Neuronal stem cell (in vitro differentiated cells): ENCODE measurements at regions not wholly inside any gene's neighbourhood (a gene's known extent, or its start where the extent isn't known, plus 50 kb on each side); places are given as distances from the start of the nearest gene placed in this dataset.

Source experiments
- DNase-seq: peaks from one replicate; pipeline ENCODE4 v3.0.0-alpha.2; 2013; ENCODE audit warnings: low spot score
- H2AFZ ChIP-seq: one replicate; pipeline ENCODE4 v1.6.1; 2013; ENCODE audit warnings: mild to moderate bottlenecking, low read length, inconsistent platforms
- H2AK5ac ChIP-seq: 2 replicates; pipeline ENCODE4 v1.6.1; 2013; ENCODE audit warnings: low read depth, mild to moderate bottlenecking, inconsistent platforms, low read length, moderate library complexity, mixed read lengths
- H2BK120ac ChIP-seq: 2 replicates; pipeline ENCODE4 v1.6.1; 2013; ENCODE audit warnings: low read depth, mild to moderate bottlenecking, inconsistent platforms, low read length, moderate library complexity, mixed read lengths
- H2BK12ac ChIP-seq: one replicate; pipeline ENCODE4 v1.6.1; 2013; ENCODE audit warnings: low read length, inconsistent platforms
- H2BK15ac ChIP-seq: 2 replicates; pipeline ENCODE4 v1.6.1; 2013; ENCODE audit warnings: mild to moderate bottlenecking, low read length, inconsistent platforms, mixed read lengths
- H2BK5ac ChIP-seq: one replicate; pipeline ENCODE4 v1.6.1; 2013; ENCODE audit warnings: inconsistent platforms, mild to moderate bottlenecking, low read length, moderate library complexity
- H3K14ac ChIP-seq: one replicate; pipeline ENCODE4 v1.6.1; 2013; ENCODE audit warnings: low read length, inconsistent platforms
- H3K18ac ChIP-seq: 2 replicates; pipeline ENCODE4 v1.6.1; 2013; ENCODE audit warnings: low read length, inconsistent platforms
- H3K23ac ChIP-seq: 2 replicates; pipeline ENCODE4 v1.6.1; 2013; ENCODE audit warnings: low read depth, mild to moderate bottlenecking, mixed read lengths, low read length, inconsistent platforms; ENCODE audit not compliant: poor library complexity
- H3K27ac ChIP-seq: replicated peaks from 3 replicates; pipeline ENCODE4 v1.5.1; 2013; ENCODE audit warnings: low read length, inconsistent platforms
- H3K27me3 ChIP-seq, 3 experiments: 2 replicates each; pipeline ENCODE4 v1.6.1; 2013; ENCODE audit warnings: low read length in 3 of 3, mild to moderate bottlenecking in 2 of 3, inconsistent platforms in 1 of 3, low read depth in 1 of 3, mixed read lengths in 1 of 3, moderate library complexity in 1 of 3; ENCODE audit not compliant: control insufficient read depth in 3 of 3, insufficient read depth in 3 of 3
- H3K36me3 ChIP-seq, 2 donors: replicated peaks in 1 of 2; 2 replicates each; pipeline ENCODE4 v1.6.1; 2013; ENCODE audit warnings: low read length in 2 of 2; ENCODE audit not compliant: control insufficient read depth in 2 of 2, insufficient read depth in 2 of 2
- H3K4ac ChIP-seq: 2 replicates; pipeline ENCODE4 v1.6.1; 2013; ENCODE audit warnings: inconsistent platforms, mild to moderate bottlenecking, low read length, moderate library complexity
- H3K4me1 ChIP-seq, 2 donors: 1 replicate in 1 of 2; 2 replicates in 1 of 2; pipeline ENCODE4 v1.6.1; 2013; ENCODE audit warnings: low read length in 2 of 2, low read depth in 1 of 2; ENCODE audit not compliant: control insufficient read depth in 2 of 2, insufficient read depth in 1 of 2
- H3K4me2 ChIP-seq: one replicate; pipeline ENCODE4 v1.6.1; 2013; ENCODE audit warnings: mild to moderate bottlenecking, low read length, inconsistent platforms; ENCODE audit not compliant: insufficient read depth, poor library complexity, severe bottlenecking
- H3K4me3 ChIP-seq, 2 donors: 2 replicates each; pipeline ENCODE4 v1.5.1; 2013; ENCODE audit warnings: low read length in 2 of 2, mild to moderate bottlenecking in 2 of 2, inconsistent platforms in 1 of 2, moderate library complexity in 1 of 2
- H3K79me1 ChIP-seq: one replicate; pipeline ENCODE4 v1.6.1; 2013; ENCODE audit warnings: low read depth, mild to moderate bottlenecking, inconsistent platforms, low read length, moderate library complexity
- H3K9ac ChIP-seq: one replicate; pipeline ENCODE4 v1.6.1; 2013; ENCODE audit warnings: mild to moderate bottlenecking, low read depth, low read length, inconsistent platforms; ENCODE audit not compliant: poor library complexity
- H3K9me3 ChIP-seq, 2 donors: replicated peaks in 1 of 2; 2 replicates each; pipeline versions ENCODE3 to v1.6.1; 2013; ENCODE audit warnings: low read length in 2 of 2, mild to moderate bottlenecking in 2 of 2, inconsistent platforms in 1 of 2, low read depth in 1 of 2, mixed read lengths in 1 of 2, moderate library complexity in 1 of 2; ENCODE audit not compliant: control insufficient read depth in 2 of 2, insufficient read depth in 1 of 2
- H4K8ac ChIP-seq: one replicate; pipeline ENCODE4 v1.6.1; 2013; ENCODE audit warnings: low read depth, mild to moderate bottlenecking, inconsistent platforms, low read length, moderate library complexity
- H4K91ac ChIP-seq: one replicate; pipeline ENCODE4 v1.6.1; 2013; ENCODE audit warnings: low read length, low read depth, mild to moderate bottlenecking, inconsistent platforms; ENCODE audit not compliant: poor library complexity
- WGBS, 2 donors: extraction: QIAGEN DNeasy Blood & Tissue Kit; methylation state at CpG; one replicate each; pipeline ENCODE4 v1.1.7; 2013; ENCODE audit warnings: missing lambda C conversion rate in 2 of 2, mixed read lengths in 1 of 2; ENCODE audit not compliant: insufficient read length in 2 of 2, insufficient replicate concordance in 1 of 2; ENCODE audit errors: extremely low coverage in 2 of 2; 5-methylcytosine and 5-hydroxymethylcytosine counted together

GRCh38 chr1:39094685-39095084, 68.5 kb downstream of the NDUFS5 start:
- Histone ChIP-seq H3K4me3 (no peak overlapping the region), H2AFZ (no peak overlapping the region), H2AK5ac (no peak overlapping the region), H2BK15ac (no peak overlapping the region), H3K9me3 (no peaks in the 10 kb centered on the region), H2BK12ac (no peak overlapping the region), H3K18ac (no peak overlapping the region), H3K14ac (no peak overlapping the region), H3K23ac (no peak overlapping the region), H2BK5ac (no peak overlapping the region), H2BK120ac (no peak overlapping the region), H3K4me2 (no peak overlapping the region), H4K91ac (no peak overlapping the region), H3K9ac (no peak overlapping the region), H3K27ac (no peak overlapping the region), H3K79me1 (no peaks in the 10 kb centered on the region), H3K4ac (no peak overlapping the region), H4K8ac (no peak overlapping the region), H3K27me3 (no peaks in the 10 kb centered on the region), H3K4me1 (peaks cover 10 to 13% of the 10 kb centered on the region in 2 donors), H3K36me3 (peaks cover 0 to 4% of the 10 kb centered on the region in 2 donors)
- no CpG with 5 or more reads among the region's 7 CpGs for WGBS, 2 donors
- no peak for DNase-seq

- Histone ChIP-seq H3K9ac (no peak overlapping the region), H3K79me1 (no peaks in the 10 kb centered on the region), H2BK120ac (no peak overlapping the region), H3K4me2 (no peak overlapping the region), H2AFZ (peak overlapping the region; percentile 19), H3K14ac (no peak overlapping the region), H3K23ac (no peak overlapping the region), H2AK5ac (no peak overlapping the region), H3K4me3 (no peak overlapping the region), H4K91ac (no peak overlapping the region), H3K4ac (no peak overlapping the region), H3K36me3 (no peaks in the 10 kb centered on the region), H4K8ac (no peak overlapping the region), H2BK12ac (no peak overlapping the region), H2BK5ac (no peak overlapping the region), H3K18ac (peak overlapping the region; percentile 25), H3K27ac (peak overlapping the region; percentile 63), H3K27me3 (no peaks in the 10 kb centered on the region), H3K9me3 (no peaks in the 10 kb centered on the region), H3K4me1 (peaks cover 12 to 24% of the 10 kb centered on the region in 2 donors), H2BK15ac (no peak overlapping the region)
- peak; percentile 95 for DNase-seq
- no CpG with 5 or more reads among the region's 6 CpGs for WGBS, 2 donors
Observed at GRCh38 chr1:39098546-39099250, 72.5 kb downstream of the NDUFS5 start.

GRCh38 chr1:39102537-39103327, 76.6 kb downstream of the NDUFS5 start:
- no peak overlapping the region for H2BK12ac ChIP-seq
- H3K4me3 ChIP-seq = peak overlapping the region; percentile 62 to 64
- H4K8ac ChIP-seq = no peak overlapping the region
- no peak overlapping the region for H2AK5ac ChIP-seq
- no peak overlapping the region for H3K23ac ChIP-seq
- H3K18ac ChIP-seq = no peak overlapping the region
- no peaks in the 10 kb centered on the region for H3K27me3 ChIP-seq
- peaks cover 18 to 33% of the 10 kb centered on the region in 2 donors for H3K4me1 ChIP-seq
- no peaks in the 10 kb centered on the region for H3K36me3 ChIP-seq
- no peaks in the 10 kb centered on the region for H3K9me3 ChIP-seq
- H2BK5ac ChIP-seq = no peak overlapping the region
- H3K9ac ChIP-seq = no peak overlapping the region
- H2AFZ ChIP-seq = peak overlapping the region; percentile 23
- WGBS, 2 donors = no CpG with 5 or more reads among the region's 11 CpGs
- H3K4me2 ChIP-seq = peak overlapping the region; percentile 34
- H3K27ac ChIP-seq = peak overlapping the region; percentile 91
- peak; percentile 63 for DNase-seq
- H3K4ac ChIP-seq = no peak overlapping the region
- H2BK15ac ChIP-seq = no peak overlapping the region
- H2BK120ac ChIP-seq = no peak overlapping the region
- H4K91ac ChIP-seq = no peak overlapping the region
- H3K79me1 ChIP-seq = no peaks in the 10 kb centered on the region
- no peak overlapping the region for H3K14ac ChIP-seq
